A549 (cell line): ENCODE measurements at regions not wholly inside any gene's neighbourhood (a gene's known extent, or its start where the extent isn't known, plus 50 kb on each side); places are given as distances from the start of the nearest gene placed in this dataset.

Source experiments
- ATAC-seq, 2 experiments: fragments of 200-7000 bp in 1 of 2; fragments of >200 bp in 1 of 2; cut with Nextera tagmentation in 1 of 2; cut with Tn5 transposase in 1 of 2; 3 replicates each; pipeline versions ENCODE4 v1.8.0 to v1.9.1; 2018 to 2020; ENCODE audit warnings: mild to moderate bottlenecking in 1 of 2, moderate library complexity in 1 of 2
- CTCF ChIA-PET: fragments of 300-600 bp; sonication (Branson Sonifier 250); formaldehyde crosslinking; extraction: SDS; loops from one replicate; lab custom pipeline; 2021; ENCODE audit warnings: antibody characterized with exemption, inconsistent platforms; lab: Yijun Ruan, JAX
- POLR2A ChIA-PET: fragments of 350-600 bp; formaldehyde crosslinking; extraction: SDS; loops from one replicate; lab custom pipeline; 2021; ENCODE audit warnings: antibody characterized with exemption, inconsistent platforms; lab: Yijun Ruan, JAX
- DNase-seq, 2 experiments: peaks; one replicate each; pipeline versions ENCODE4 v3.0.0 to v3.0.0-alpha.2; 2011 to 2016; ENCODE audit warnings: low read depth in 1 of 2, low spot score in 1 of 2
- FAIRE-seq: peaks from 2 replicates; lab custom pipeline; 2011; peaks lifted over from hg19 to GRCh38; lab: Jason Lieb, UNC
- H3K27ac ChIP-seq, 2 experiments: fragments of >200 bp; sonication (Bioruptor Twin); formaldehyde crosslinking; 3 replicates each; pipeline ENCODE4 v1.5.1; 2016 to 2017
- H3K4me1 ChIP-seq: fragments of >200 bp; sonication (Bioruptor Twin); formaldehyde crosslinking; 3 replicates; pipeline ENCODE4 v1.6.1; 2016
- H3K4me2 ChIP-seq: fragments of >200 bp; sonication (Bioruptor Twin); formaldehyde crosslinking; 3 replicates; pipeline ENCODE4 v1.6.1; 2016
- H3K4me3 ChIP-seq: fragments of >200 bp; sonication (Bioruptor Twin); formaldehyde crosslinking; 3 replicates; pipeline ENCODE4 v1.5.1; 2016
- H3K9me3 ChIP-seq: fragments of >200 bp; sonication (Bioruptor Twin); formaldehyde crosslinking; 3 replicates; pipeline ENCODE4 v1.6.1; 2016
- CBX8 ChIP-seq: fragments of 200-600 bp; sonication (generic); IDR thresholded peaks from 2 replicates; pipeline ENCODE4 v1.6.1; 2016
- CEBPB ChIP-seq, 2 experiments: fragments of >200 bp in 1 of 2; sonication (Bioruptor Twin) in 1 of 2; formaldehyde crosslinking in 1 of 2; IDR thresholded peaks; 2 replicates each; pipeline ENCODE4 v1.6.1; 2012 to 2016
- EHMT2 ChIP-seq: fragments of 200-600 bp; sonication (generic); IDR thresholded peaks from 2 replicates; pipeline ENCODE4 v1.6.1; 2016; ENCODE audit warnings: antibody characterized with exemption, low read depth, mild to moderate bottlenecking, moderate library complexity
- ESRRA ChIP-seq: fragments of 150-350 bp; IDR thresholded peaks from 2 replicates; pipeline ENCODE4 v1.6.1; 2014; ENCODE audit warnings: mild to moderate bottlenecking, low read length, borderline replicate concordance
- GATA3 ChIP-seq: IDR thresholded peaks from 2 replicates; pipeline ENCODE4 v1.6.1; 2012; ENCODE audit warnings: borderline replicate concordance
- HEYL ChIP-seq: fragments of 250-450 bp; sonication (Bioruptor Pico); IDR thresholded peaks from 2 replicates; pipeline ENCODE4 v1.8.0; 2021; ENCODE audit warnings: mild to moderate bottlenecking, moderate library complexity
- HOXA7 ChIP-seq: fragments of 250-450 bp; sonication (Bioruptor Pico); IDR thresholded peaks from 2 replicates; pipeline ENCODE4 v1.5.0; 2020; ENCODE audit warnings: mild to moderate bottlenecking, moderate library complexity
- KDM1A ChIP-seq: fragments of 200-600 bp; sonication (generic); IDR thresholded peaks from 2 replicates; pipeline ENCODE4 v1.6.1; 2016; ENCODE audit warnings: low read depth, mild to moderate bottlenecking
- KDM5A ChIP-seq: fragments of 200-600 bp; sonication (generic); IDR thresholded peaks from 2 replicates; pipeline ENCODE4 v1.6.1; 2016; ENCODE audit warnings: antibody characterized with exemption, mild to moderate bottlenecking
- MYC ChIP-seq: IDR thresholded peaks from 2 replicates; pipeline ENCODE4 v1.6.1; 2012; ENCODE audit warnings: mild to moderate bottlenecking, inconsistent platforms, low read length, improper control_type of control experiment, borderline replicate concordance
- NFE2L2 ChIP-seq: fragments of 150-350 bp; conservative IDR thresholded peaks from 2 replicates; pipeline ENCODE4 v1.6.1; 2014; ENCODE audit warnings: low read length
- PHF8 ChIP-seq: fragments of 200-600 bp; sonication (generic); IDR thresholded peaks from 2 replicates; pipeline ENCODE4 v1.6.1; 2016; ENCODE audit warnings: low read depth, mild to moderate bottlenecking, antibody characterized with exemption, moderate library complexity, borderline replicate concordance
- POLR2A ChIP-seq: IDR thresholded peaks from 2 replicates; pipeline ENCODE4 v1.6.1; 2012; ENCODE audit warnings: mild to moderate bottlenecking, low read length
- POLR2AphosphoS2 ChIP-seq: conservative IDR thresholded peaks from 2 replicates; pipeline ENCODE4 v1.6.1; 2012; ENCODE audit warnings: low read length, improper control_type of control experiment, inconsistent platforms
- RCOR1 ChIP-seq: fragments of 150-350 bp; IDR thresholded peaks from 2 replicates; pipeline ENCODE4 v1.6.1; 2014; ENCODE audit warnings: antibody characterized with exemption, low read length, low read depth
- RFX5 ChIP-seq: fragments of 450-650 bp; IDR thresholded peaks from 2 replicates; pipeline ENCODE4 v1.7.1; 2014; ENCODE audit warnings: antibody characterized with exemption, mild to moderate bottlenecking, moderate library complexity
- SMC3 ChIP-seq: fragments of >200 bp; sonication (Bioruptor Twin); formaldehyde crosslinking; IDR thresholded peaks from 3 replicates; pipeline ENCODE4 v1.6.1; 2018; ENCODE audit warnings: inconsistent platforms
- SREBF2 ChIP-seq: fragments of 450-650 bp; IDR thresholded peaks from 2 replicates; pipeline ENCODE4 v1.6.1; 2014; ENCODE audit warnings: mild to moderate bottlenecking, moderate library complexity
- TFCP2L1 ChIP-seq: fragments of 250-450 bp; sonication (Bioruptor Pico); IDR thresholded peaks from 2 replicates; pipeline ENCODE4 v1.5.0; 2021; ENCODE audit warnings: mild to moderate bottlenecking
- ZC3H11A ChIP-seq: fragments of 450-650 bp; IDR thresholded peaks from 2 replicates; pipeline ENCODE4 v1.6.1; 2014; ENCODE audit warnings: antibody characterized with exemption, mild to moderate bottlenecking
- ZFP36 ChIP-seq: fragments of 450-650 bp; IDR thresholded peaks from 2 replicates; pipeline ENCODE4 v1.6.1; 2014; ENCODE audit warnings: borderline replicate concordance; ENCODE audit not compliant: partially characterized antibody
- ZNF302 ChIP-seq: fragments of 250-450 bp; sonication (Bioruptor Pico); IDR thresholded peaks from 2 replicates; pipeline ENCODE4 v1.9.0; 2021; ENCODE audit warnings: inconsistent platforms, mild to moderate bottlenecking, moderate library complexity
- WGBS: methylation state at CpG from one replicate; pipeline ENCODE4 v1.1.6; 2017; ENCODE audit errors: missing lambda C conversion rate; 5-methylcytosine and 5-hydroxymethylcytosine counted together
- TF ChIP-seq, protein P1 (sequence below): fragments of >200 bp; sonication (Bioruptor Twin); formaldehyde crosslinking; IDR thresholded peaks from 3 replicates; pipeline ENCODE4 v1.5.1; 2016
- TF ChIP-seq, protein P2 (sequence below): fragments of 450-650 bp; IDR thresholded peaks from 2 replicates; pipeline ENCODE4 v1.6.1; 2014; ENCODE audit warnings: antibody characterized with exemption
- TF ChIP-seq, protein P3 (sequence below): fragments of >200 bp; sonication (Bioruptor Twin); formaldehyde crosslinking; IDR thresholded peaks from 3 replicates; pipeline ENCODE4 v1.6.1; 2016
- TF ChIP-seq, protein P4 (sequence below): fragments of 200-600 bp; sonication (generic); IDR thresholded peaks from 2 replicates; pipeline ENCODE4 v1.6.1; 2016; ENCODE audit warnings: antibody characterized with exemption, mild to moderate bottlenecking, moderate library complexity

DNA sequence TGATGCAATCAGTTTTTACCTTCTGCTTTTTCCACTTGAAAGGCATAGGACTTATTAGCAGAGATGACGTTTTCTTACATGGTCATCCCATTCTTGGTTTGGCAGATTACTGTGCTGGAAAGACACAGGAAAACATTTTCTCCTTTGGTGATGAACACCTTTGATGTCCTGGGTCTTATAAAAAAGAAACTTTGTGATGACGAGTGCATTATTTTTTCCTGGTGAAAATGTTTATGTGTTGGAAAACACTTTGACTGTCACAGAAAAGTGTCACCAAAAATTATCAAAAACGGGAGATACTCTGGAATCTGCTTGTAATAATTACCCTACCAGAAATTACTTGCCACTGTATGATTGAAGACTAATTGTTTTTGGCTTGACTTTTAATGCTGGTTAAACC is 2020.9 kb downstream of the MAT2B start:
- ATAC-seq: no peak
- no peaks in the 10 kb centered on the region for H3K4me1 ChIP-seq
- DNase-seq: no peak
- H3K9me3 ChIP-seq: 0 out of 3 replicates have a peak, but pooled peaks cover 5% of the 10 kb centered on the region
- 12% methylated on average over 3 of the region's 3 CpGs for WGBS
- H3K27ac ChIP-seq: no peak overlapping the region
- CTCF ChIA-PET: interaction anchor here (0.7 kb wide), 1 partner anchor 770 kb away, joined by 4 read pairs; no protein-coding TSS in a partner anchor
- no peak for FAIRE-seq
- H3K4me3 ChIP-seq: no peak overlapping the region
- POLR2A ChIA-PET: no interaction called here
- no peak for TF ChIP-seq POLR2A
- TF ChIP-seq TFCP2L1 (CRISPR knock-in tag): no peak
- no peak for TF ChIP-seq KDM5A
- no peak for TF ChIP-seq KDM1A
- TF ChIP-seq, protein P1, sequence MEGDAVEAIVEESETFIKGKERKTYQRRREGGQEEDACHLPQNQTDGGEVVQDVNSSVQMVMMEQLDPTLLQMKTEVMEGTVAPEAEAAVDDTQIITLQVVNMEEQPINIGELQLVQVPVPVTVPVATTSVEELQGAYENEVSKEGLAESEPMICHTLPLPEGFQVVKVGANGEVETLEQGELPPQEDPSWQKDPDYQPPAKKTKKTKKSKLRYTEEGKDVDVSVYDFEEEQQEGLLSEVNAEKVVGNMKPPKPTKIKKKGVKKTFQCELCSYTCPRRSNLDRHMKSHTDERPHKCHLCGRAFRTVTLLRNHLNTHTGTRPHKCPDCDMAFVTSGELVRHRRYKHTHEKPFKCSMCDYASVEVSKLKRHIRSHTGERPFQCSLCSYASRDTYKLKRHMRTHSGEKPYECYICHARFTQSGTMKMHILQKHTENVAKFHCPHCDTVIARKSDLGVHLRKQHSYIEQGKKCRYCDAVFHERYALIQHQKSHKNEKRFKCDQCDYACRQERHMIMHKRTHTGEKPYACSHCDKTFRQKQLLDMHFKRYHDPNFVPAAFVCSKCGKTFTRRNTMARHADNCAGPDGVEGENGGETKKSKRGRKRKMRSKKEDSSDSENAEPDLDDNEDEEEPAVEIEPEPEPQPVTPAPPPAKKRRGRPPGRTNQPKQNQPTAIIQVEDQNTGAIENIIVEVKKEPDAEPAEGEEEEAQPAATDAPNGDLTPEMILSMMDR: no peak
- TF ChIP-seq, protein P2, sequence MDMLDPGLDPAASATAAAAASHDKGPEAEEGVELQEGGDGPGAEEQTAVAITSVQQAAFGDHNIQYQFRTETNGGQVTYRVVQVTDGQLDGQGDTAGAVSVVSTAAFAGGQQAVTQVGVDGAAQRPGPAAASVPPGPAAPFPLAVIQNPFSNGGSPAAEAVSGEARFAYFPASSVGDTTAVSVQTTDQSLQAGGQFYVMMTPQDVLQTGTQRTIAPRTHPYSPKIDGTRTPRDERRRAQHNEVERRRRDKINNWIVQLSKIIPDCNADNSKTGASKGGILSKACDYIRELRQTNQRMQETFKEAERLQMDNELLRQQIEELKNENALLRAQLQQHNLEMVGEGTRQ: no peak
- TF ChIP-seq RFX5: no peak
- TF ChIP-seq, protein P3, sequence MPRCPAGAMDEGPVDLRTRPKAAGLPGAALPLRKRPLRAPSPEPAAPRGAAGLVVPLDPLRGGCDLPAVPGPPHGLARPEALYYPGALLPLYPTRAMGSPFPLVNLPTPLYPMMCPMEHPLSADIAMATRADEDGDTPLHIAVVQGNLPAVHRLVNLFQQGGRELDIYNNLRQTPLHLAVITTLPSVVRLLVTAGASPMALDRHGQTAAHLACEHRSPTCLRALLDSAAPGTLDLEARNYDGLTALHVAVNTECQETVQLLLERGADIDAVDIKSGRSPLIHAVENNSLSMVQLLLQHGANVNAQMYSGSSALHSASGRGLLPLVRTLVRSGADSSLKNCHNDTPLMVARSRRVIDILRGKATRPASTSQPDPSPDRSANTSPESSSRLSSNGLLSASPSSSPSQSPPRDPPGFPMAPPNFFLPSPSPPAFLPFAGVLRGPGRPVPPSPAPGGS: no peak
- no peak for TF ChIP-seq ESRRA
- no peak for TF ChIP-seq RCOR1
- no peak for TF ChIP-seq HOXA7 (CRISPR knock-in tag)
- no peak for TF ChIP-seq GATA3
- no peak for TF ChIP-seq ZNF302
- no peak for TF ChIP-seq NFE2L2
- H3K4me2 ChIP-seq: no peak overlapping the region

DNA sequence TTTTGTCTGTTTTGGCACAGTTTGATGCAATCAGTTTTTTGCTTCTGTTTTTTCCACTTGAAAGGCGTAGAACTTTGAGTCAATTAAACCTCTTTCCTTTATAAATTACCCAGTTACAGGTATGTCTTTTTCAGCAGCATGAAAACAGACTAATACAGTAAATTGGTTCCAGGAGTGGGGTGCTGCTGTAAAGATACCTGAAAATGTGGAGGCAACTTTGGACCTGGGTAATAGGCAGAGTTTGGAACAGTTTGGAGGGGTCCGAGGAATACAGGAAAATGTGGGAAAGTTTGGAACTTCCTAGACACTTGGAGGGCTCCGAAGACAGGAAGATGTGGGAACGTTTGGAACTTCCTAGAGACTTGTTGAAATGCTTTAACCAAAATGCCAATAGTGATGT is 2022.2 kb downstream of the MAT2B start:
- H3K4me1 ChIP-seq: no peaks in the 10 kb centered on the region
- H3K27ac ChIP-seq: no peak overlapping the region
- ChIA-PET POLR2A (no interaction called here), CTCF (no interaction called here)
- 2% methylated on average over 4 of the region's 4 CpGs for whole genome bisulfite sequencing
- ATAC-seq (no peak), FAIRE-seq (no peak), DNase-seq (no peak)
- TF ChIP-seq NFE2L2: no peak
- TF ChIP-seq RFX5: no peak
- TF ChIP-seq, protein P4, sequence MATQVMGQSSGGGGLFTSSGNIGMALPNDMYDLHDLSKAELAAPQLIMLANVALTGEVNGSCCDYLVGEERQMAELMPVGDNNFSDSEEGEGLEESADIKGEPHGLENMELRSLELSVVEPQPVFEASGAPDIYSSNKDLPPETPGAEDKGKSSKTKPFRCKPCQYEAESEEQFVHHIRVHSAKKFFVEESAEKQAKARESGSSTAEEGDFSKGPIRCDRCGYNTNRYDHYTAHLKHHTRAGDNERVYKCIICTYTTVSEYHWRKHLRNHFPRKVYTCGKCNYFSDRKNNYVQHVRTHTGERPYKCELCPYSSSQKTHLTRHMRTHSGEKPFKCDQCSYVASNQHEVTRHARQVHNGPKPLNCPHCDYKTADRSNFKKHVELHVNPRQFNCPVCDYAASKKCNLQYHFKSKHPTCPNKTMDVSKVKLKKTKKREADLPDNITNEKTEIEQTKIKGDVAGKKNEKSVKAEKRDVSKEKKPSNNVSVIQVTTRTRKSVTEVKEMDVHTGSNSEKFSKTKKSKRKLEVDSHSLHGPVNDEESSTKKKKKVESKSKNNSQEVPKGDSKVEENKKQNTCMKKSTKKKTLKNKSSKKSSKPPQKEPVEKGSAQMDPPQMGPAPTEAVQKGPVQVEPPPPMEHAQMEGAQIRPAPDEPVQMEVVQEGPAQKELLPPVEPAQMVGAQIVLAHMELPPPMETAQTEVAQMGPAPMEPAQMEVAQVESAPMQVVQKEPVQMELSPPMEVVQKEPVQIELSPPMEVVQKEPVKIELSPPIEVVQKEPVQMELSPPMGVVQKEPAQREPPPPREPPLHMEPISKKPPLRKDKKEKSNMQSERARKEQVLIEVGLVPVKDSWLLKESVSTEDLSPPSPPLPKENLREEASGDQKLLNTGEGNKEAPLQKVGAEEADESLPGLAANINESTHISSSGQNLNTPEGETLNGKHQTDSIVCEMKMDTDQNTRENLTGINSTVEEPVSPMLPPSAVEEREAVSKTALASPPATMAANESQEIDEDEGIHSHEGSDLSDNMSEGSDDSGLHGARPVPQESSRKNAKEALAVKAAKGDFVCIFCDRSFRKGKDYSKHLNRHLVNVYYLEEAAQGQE: no peak
- no peak for TF ChIP-seq ZFP36
- TF ChIP-seq SMC3: no peak
- no peak for TF ChIP-seq EHMT2
- no peak for TF ChIP-seq KDM5A
- no peak for TF ChIP-seq CEBPB (IDR thresholded peaks at IDR 0.05)
- no peak for TF ChIP-seq CBX8
- no peak for TF ChIP-seq ZC3H11A
- no peak for TF ChIP-seq SREBF2
- no peak for TF ChIP-seq GATA3
- TF ChIP-seq HEYL (CRISPR knock-in tag): no peak
- TF ChIP-seq PHF8: no peak
- TF ChIP-seq MYC: no peak
- no peak for TF ChIP-seq RCOR1
- no peak for TF ChIP-seq POLR2AphosphoS2
- H3K4me2 ChIP-seq: no peak overlapping the region
- no peak overlapping the region for H3K4me3 ChIP-seq
- 0 out of 3 replicates have a peak, but pooled peaks cover 5% of the 10 kb centered on the region for H3K9me3 ChIP-seq
